ENCODE measurements at regions not wholly inside any gene's neighbourhood (a gene's known extent, or its start where the extent isn't known, plus 50 kb on each side); places are given as distances from the start of the nearest gene placed in this dataset.

DNA sequence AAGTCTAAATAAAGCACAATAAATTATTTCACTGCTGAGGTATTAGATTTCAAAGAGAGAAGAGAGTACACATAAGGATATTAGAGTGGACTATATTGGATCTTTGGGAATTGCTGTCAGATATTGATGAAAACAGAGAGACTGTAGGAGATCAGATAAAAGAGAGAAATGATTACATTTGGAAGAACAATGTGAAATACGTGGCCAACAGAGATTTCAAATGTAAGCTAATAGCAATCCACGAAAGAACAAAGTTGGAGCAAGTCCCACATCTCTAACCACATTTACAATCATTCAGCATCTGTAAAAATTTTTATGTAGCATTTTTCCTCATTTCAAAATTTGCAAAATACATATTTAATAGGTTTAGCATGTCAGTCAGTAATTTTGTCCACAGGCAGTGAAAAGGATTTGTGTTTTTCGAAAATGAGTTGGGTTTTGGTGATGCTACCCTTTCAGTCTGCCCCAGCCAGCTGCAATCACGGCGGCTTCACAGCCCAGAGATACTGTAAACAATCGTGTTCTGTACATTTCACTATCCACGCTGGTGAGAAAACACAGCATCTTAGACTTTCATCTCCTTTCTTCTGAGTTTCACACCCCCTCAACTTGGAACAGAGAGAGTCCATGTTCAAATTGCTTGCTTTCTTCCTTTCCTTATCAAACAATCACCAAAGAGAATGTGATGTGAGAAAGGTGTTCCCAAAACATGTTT is 209.1 kb upstream of the LYPLAL1 start:
- no peaks in the 10 kb centered on the region for H3K36me3 ChIP-seq
- H3K4me3 ChIP-seq = no peak overlapping the region
- no peaks in the 10 kb centered on the region for H3K27me3 ChIP-seq
- H3K9me3 ChIP-seq = no peaks in the 10 kb centered on the region
- intact Hi-C loops (cut with DNase I; ENCODE audit: low total_unique reads) = no loop called here
- no peak for TF ChIP-seq POLR2A (IDR thresholded peaks at IDR 0.05)
- TF ChIP-seq, protein P1, sequence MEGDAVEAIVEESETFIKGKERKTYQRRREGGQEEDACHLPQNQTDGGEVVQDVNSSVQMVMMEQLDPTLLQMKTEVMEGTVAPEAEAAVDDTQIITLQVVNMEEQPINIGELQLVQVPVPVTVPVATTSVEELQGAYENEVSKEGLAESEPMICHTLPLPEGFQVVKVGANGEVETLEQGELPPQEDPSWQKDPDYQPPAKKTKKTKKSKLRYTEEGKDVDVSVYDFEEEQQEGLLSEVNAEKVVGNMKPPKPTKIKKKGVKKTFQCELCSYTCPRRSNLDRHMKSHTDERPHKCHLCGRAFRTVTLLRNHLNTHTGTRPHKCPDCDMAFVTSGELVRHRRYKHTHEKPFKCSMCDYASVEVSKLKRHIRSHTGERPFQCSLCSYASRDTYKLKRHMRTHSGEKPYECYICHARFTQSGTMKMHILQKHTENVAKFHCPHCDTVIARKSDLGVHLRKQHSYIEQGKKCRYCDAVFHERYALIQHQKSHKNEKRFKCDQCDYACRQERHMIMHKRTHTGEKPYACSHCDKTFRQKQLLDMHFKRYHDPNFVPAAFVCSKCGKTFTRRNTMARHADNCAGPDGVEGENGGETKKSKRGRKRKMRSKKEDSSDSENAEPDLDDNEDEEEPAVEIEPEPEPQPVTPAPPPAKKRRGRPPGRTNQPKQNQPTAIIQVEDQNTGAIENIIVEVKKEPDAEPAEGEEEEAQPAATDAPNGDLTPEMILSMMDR (IDR thresholded peaks at IDR 0.05) = no peak
- H3K27ac ChIP-seq = no peak overlapping the region
- no peaks in the 10 kb centered on the region for H3K4me1 ChIP-seq
- DNase-seq = no peak

DNA sequence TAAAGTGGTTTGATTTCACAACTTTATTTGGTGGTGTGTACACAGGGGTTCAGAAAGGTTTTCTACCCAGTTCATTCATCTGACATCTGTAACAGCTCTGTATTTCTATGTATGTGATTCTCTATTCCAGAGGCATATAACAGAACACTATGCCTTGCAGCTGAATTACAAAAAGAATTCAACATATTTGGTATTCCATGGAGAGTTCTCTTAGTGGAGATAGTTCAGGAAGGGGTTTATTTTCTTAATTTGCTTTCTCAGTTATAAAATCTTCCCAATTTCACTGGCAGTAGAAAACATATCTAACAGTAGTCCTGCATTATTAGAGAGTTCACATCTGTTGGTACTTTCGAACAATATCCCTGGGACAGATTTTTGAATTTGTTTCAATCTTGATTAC is 207.9 kb upstream of the LYPLAL1 start:
- Histone ChIP-seq H3K27me3 (no peaks in the 10 kb centered on the region), H3K4me1 (no peaks in the 10 kb centered on the region), H3K9me3 (no peaks in the 10 kb centered on the region), H3K36me3 (no peaks in the 10 kb centered on the region), H3K27ac (no peak overlapping the region), H3K4me3 (no peak overlapping the region)
- intact Hi-C loops (cut with DNase I; ENCODE audit: low total_unique reads) = no loop called here
- no peak for DNase-seq
- no peak for TF ChIP-seq POLR2A (IDR thresholded peaks at IDR 0.05)
- TF ChIP-seq, protein P1 (IDR thresholded peaks at IDR 0.05) = no peak

GRCh38 chr1:218967254-218967653 is 206.4 kb upstream of the LYPLAL1 start:
- TF ChIP-seq, protein P1 (IDR thresholded peaks at IDR 0.05) = no peak
- no peak for TF ChIP-seq POLR2A (IDR thresholded peaks at IDR 0.05)
- intact Hi-C loops (cut with DNase I; ENCODE audit: low total_unique reads) = no loop called here
- Histone ChIP-seq H3K9me3 (no peaks in the 10 kb centered on the region), H3K27ac (no peak overlapping the region), H3K27me3 (no peaks in the 10 kb centered on the region), H3K4me1 (no peaks in the 10 kb centered on the region), H3K4me3 (no peak overlapping the region), H3K36me3 (no peaks in the 10 kb centered on the region)
- DNase-seq = no peak

DNA sequence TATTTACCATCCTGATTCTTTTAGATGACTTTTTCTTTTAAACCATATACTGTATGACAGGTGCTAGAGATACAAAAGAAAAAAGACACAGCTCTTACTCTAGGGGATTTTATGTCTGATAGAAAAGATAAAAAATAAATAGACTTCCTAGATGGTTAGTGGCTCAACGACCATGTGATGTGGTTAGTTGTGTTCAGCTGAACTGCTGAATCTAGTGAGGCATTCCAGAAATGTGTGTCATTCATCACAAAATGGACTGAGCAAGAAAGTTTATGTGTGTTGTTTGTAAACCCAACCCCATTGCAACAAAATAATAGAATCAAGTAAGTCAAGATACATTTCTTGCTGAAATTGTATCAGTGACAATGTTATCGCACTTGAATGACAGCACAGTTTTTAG is 205.8 kb upstream of the LYPLAL1 start:
- intact Hi-C loops (cut with DNase I; ENCODE audit: low total_unique reads) = no loop called here
- TF ChIP-seq, protein P1 (IDR thresholded peaks at IDR 0.05) = no peak
- no peak for TF ChIP-seq POLR2A (IDR thresholded peaks at IDR 0.05)
- Histone ChIP-seq H3K27me3 (no peaks in the 10 kb centered on the region), H3K27ac (no peak overlapping the region), H3K4me3 (no peak overlapping the region), H3K4me1 (no peaks in the 10 kb centered on the region), H3K36me3 (no peaks in the 10 kb centered on the region), H3K9me3 (no peaks in the 10 kb centered on the region)
- DNase-seq = no peak

DNA sequence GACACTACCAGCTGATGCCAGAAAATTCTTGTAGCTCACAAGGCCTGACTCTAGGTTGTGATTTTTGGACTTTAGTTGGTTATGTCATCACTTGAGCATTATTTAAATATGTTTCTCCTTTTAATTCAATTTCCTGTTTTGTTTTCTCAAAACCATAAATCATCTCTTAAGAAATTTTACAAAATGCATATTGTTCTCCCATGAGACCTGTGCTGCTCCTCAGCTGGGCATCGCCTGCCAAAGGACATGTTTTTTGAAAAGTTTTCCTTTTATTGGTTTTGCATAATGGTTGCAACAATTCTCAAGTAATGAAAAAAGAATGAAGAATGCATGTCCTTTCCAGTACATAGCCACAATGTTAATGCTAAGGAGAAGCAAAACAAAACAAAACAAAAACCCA is 204.7 kb upstream of the LYPLAL1 start:
- Histone ChIP-seq H3K9me3 (no peaks in the 10 kb centered on the region), H3K27ac (no peak overlapping the region), H3K27me3 (no peaks in the 10 kb centered on the region), H3K4me1 (no peaks in the 10 kb centered on the region), H3K4me3 (no peak overlapping the region), H3K36me3 (no peaks in the 10 kb centered on the region)
- intact Hi-C loops (cut with DNase I; ENCODE audit: low total_unique reads) = no loop called here
- DNase-seq = no peak
- TF ChIP-seq POLR2A (IDR thresholded peaks at IDR 0.05) = no peak
- TF ChIP-seq, protein P1 (IDR thresholded peaks at IDR 0.05) = no peak

All from uterus (tissue), 3 donors.